A549 (cell line): ENCODE measurements at regions not wholly inside any gene's neighbourhood (a gene's known extent, or its start where the extent isn't known, plus 50 kb on each side); places are given as distances from the start of the nearest gene placed in this dataset.

Experiments
- ATAC-seq, 2 experiments: fragments of 200-7000 bp in 1 of 2; fragments of >200 bp in 1 of 2; cut with Nextera tagmentation in 1 of 2; cut with Tn5 transposase in 1 of 2; 3 replicates each; pipeline versions ENCODE4 v1.8.0 to v1.9.1; 2018 to 2020; ENCODE audit warnings: mild to moderate bottlenecking in 1 of 2, moderate library complexity in 1 of 2
- CTCF ChIA-PET: fragments of 300-600 bp; sonication (Branson Sonifier 250); formaldehyde crosslinking; extraction: SDS; loops from one replicate; lab custom pipeline; 2021; ENCODE audit warnings: antibody characterized with exemption, inconsistent platforms; lab: Yijun Ruan, JAX
- POLR2A ChIA-PET: fragments of 350-600 bp; formaldehyde crosslinking; extraction: SDS; loops from one replicate; lab custom pipeline; 2021; ENCODE audit warnings: antibody characterized with exemption, inconsistent platforms; lab: Yijun Ruan, JAX
- DNase-seq, 2 experiments: peaks; one replicate each; pipeline versions ENCODE4 v3.0.0 to v3.0.0-alpha.2; 2011 to 2016; ENCODE audit warnings: low read depth in 1 of 2, low spot score in 1 of 2
- FAIRE-seq: peaks from 2 replicates; lab custom pipeline; 2011; peaks lifted over from hg19 to GRCh38; lab: Jason Lieb, UNC
- H3K27ac ChIP-seq, 2 experiments: fragments of >200 bp; sonication (Bioruptor Twin); formaldehyde crosslinking; 3 replicates each; pipeline ENCODE4 v1.5.1; 2016 to 2017
- H3K4me1 ChIP-seq: fragments of >200 bp; sonication (Bioruptor Twin); formaldehyde crosslinking; 3 replicates; pipeline ENCODE4 v1.6.1; 2016
- H3K4me2 ChIP-seq: fragments of >200 bp; sonication (Bioruptor Twin); formaldehyde crosslinking; 3 replicates; pipeline ENCODE4 v1.6.1; 2016
- H3K4me3 ChIP-seq: fragments of >200 bp; sonication (Bioruptor Twin); formaldehyde crosslinking; 3 replicates; pipeline ENCODE4 v1.5.1; 2016
- H3K9me3 ChIP-seq: fragments of >200 bp; sonication (Bioruptor Twin); formaldehyde crosslinking; 3 replicates; pipeline ENCODE4 v1.6.1; 2016
- CBX2 ChIP-seq: fragments of 200-600 bp; sonication (generic); IDR thresholded peaks from 2 replicates; pipeline ENCODE4 v1.6.1; 2016; ENCODE audit warnings: low read depth, mild to moderate bottlenecking, borderline replicate concordance
- ESRRA ChIP-seq: fragments of 150-350 bp; IDR thresholded peaks from 2 replicates; pipeline ENCODE4 v1.6.1; 2014; ENCODE audit warnings: mild to moderate bottlenecking, low read length, borderline replicate concordance
- FOSL2 ChIP-seq, 2 experiments: fragments of 450-650 bp in 1 of 2; fragments of >200 bp in 1 of 2; sonication (Bioruptor Twin) in 1 of 2; formaldehyde crosslinking; IDR thresholded peaks; 2 replicates each; pipeline versions ENCODE4 v1.5.0 to v1.6.1; 2016 to 2020; ENCODE audit warnings: mild to moderate bottlenecking in 1 of 2, moderate library complexity in 1 of 2
- FOXS1 ChIP-seq: fragments of 250-450 bp; sonication (Bioruptor Pico); IDR thresholded peaks from 2 replicates; pipeline ENCODE4 v1.5.0; 2020; ENCODE audit warnings: mild to moderate bottlenecking, moderate library complexity
- GATA3 ChIP-seq: IDR thresholded peaks from 2 replicates; pipeline ENCODE4 v1.6.1; 2012; ENCODE audit warnings: borderline replicate concordance
- HDAC2 ChIP-seq: fragments of 200-600 bp; sonication (generic); IDR thresholded peaks from 2 replicates; pipeline ENCODE4 v1.6.1; 2016
- PHF8 ChIP-seq: fragments of 200-600 bp; sonication (generic); IDR thresholded peaks from 2 replicates; pipeline ENCODE4 v1.6.1; 2016; ENCODE audit warnings: low read depth, mild to moderate bottlenecking, antibody characterized with exemption, moderate library complexity, borderline replicate concordance
- RARB ChIP-seq: fragments of 250-450 bp; sonication (Bioruptor Pico); IDR thresholded peaks from 2 replicates; pipeline ENCODE4 v1.8.0; 2021; ENCODE audit warnings: mild to moderate bottlenecking, moderate library complexity
- RFX5 ChIP-seq: fragments of 450-650 bp; IDR thresholded peaks from 2 replicates; pipeline ENCODE4 v1.7.1; 2014; ENCODE audit warnings: antibody characterized with exemption, mild to moderate bottlenecking, moderate library complexity
- TP53 ChIP-seq: fragments of 250-450 bp; sonication (Bioruptor Pico); IDR thresholded peaks from 2 replicates; pipeline ENCODE4 v1.5.0; 2021; ENCODE audit warnings: mild to moderate bottlenecking, moderate library complexity
- WGBS: methylation state at CpG from one replicate; pipeline ENCODE4 v1.1.6; 2017; ENCODE audit errors: missing lambda C conversion rate; 5-methylcytosine and 5-hydroxymethylcytosine counted together
- TF ChIP-seq, protein P1 (sequence below): fragments of >200 bp; sonication (Bioruptor Twin); formaldehyde crosslinking; IDR thresholded peaks from 3 replicates; pipeline ENCODE4 v1.5.1; 2016
- TF ChIP-seq, protein P2 (sequence below): IDR thresholded peaks from 2 replicates; pipeline ENCODE4 v1.6.1; 2012
- TF ChIP-seq, protein P3 (sequence below): fragments of >200 bp; sonication (Bioruptor Twin); formaldehyde crosslinking; IDR thresholded peaks from 3 replicates; pipeline ENCODE4 v1.6.1; 2016
- TF ChIP-seq, protein P4 (sequence below): fragments of 200-600 bp; sonication (generic); IDR thresholded peaks from 2 replicates; pipeline ENCODE4 v1.6.1; 2016; ENCODE audit warnings: antibody characterized with exemption, mild to moderate bottlenecking, moderate library complexity

DNA sequence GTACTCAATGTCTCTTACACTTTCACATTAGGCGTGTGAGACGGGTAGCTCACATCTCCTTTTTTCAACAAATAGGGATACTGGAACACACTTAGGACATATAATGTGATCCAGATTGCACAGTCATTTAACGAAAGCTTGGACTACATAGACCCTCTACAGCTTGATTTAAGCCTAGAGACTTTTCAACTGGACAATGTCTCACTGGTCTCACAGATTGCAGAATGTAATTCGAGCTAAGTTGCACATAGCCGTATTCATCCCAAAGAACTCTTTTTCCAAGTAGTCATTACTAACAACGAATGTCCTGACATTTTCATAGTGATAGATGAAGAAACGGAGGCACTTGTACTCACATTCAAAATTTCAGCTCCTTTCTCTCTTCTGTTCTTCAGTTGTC lies 612.1 kb downstream of the ZEB2 start:
- Histone ChIP-seq H3K9me3 (no peaks in the 10 kb centered on the region), H3K27ac (no peak overlapping the region), H3K4me3 (no peak overlapping the region), H3K4me2 (no peak overlapping the region), H3K4me1 (no peaks in the 10 kb centered on the region)
- 67% methylated on average over 7 of the region's 7 CpGs for WGBS
- ChIA-PET CTCF (interaction anchor here (0.6 kb wide), 1 partner anchor 209 kb away, joined by 3 read pairs; no protein-coding TSS in a partner anchor), POLR2A (no interaction called here)
- FAIRE-seq = no peak
- DNase-seq = no peak
- TF ChIP-seq ESRRA = no peak
- no peak for TF ChIP-seq TP53 (CRISPR knock-in tag)
- no peak for TF ChIP-seq GATA3
- TF ChIP-seq FOXS1 (CRISPR knock-in tag) = no peak
- TF ChIP-seq, protein P1, sequence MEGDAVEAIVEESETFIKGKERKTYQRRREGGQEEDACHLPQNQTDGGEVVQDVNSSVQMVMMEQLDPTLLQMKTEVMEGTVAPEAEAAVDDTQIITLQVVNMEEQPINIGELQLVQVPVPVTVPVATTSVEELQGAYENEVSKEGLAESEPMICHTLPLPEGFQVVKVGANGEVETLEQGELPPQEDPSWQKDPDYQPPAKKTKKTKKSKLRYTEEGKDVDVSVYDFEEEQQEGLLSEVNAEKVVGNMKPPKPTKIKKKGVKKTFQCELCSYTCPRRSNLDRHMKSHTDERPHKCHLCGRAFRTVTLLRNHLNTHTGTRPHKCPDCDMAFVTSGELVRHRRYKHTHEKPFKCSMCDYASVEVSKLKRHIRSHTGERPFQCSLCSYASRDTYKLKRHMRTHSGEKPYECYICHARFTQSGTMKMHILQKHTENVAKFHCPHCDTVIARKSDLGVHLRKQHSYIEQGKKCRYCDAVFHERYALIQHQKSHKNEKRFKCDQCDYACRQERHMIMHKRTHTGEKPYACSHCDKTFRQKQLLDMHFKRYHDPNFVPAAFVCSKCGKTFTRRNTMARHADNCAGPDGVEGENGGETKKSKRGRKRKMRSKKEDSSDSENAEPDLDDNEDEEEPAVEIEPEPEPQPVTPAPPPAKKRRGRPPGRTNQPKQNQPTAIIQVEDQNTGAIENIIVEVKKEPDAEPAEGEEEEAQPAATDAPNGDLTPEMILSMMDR = no peak
- TF ChIP-seq, protein P2, sequence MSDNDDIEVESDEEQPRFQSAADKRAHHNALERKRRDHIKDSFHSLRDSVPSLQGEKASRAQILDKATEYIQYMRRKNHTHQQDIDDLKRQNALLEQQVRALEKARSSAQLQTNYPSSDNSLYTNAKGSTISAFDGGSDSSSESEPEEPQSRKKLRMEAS = no peak
- TF ChIP-seq RFX5 = no peak
- TF ChIP-seq CBX2 = no peak
- no peak for TF ChIP-seq RARB (CRISPR knock-in tag)
- TF ChIP-seq, protein P3, sequence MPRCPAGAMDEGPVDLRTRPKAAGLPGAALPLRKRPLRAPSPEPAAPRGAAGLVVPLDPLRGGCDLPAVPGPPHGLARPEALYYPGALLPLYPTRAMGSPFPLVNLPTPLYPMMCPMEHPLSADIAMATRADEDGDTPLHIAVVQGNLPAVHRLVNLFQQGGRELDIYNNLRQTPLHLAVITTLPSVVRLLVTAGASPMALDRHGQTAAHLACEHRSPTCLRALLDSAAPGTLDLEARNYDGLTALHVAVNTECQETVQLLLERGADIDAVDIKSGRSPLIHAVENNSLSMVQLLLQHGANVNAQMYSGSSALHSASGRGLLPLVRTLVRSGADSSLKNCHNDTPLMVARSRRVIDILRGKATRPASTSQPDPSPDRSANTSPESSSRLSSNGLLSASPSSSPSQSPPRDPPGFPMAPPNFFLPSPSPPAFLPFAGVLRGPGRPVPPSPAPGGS = no peak
- TF ChIP-seq HDAC2 = no peak
- ATAC-seq = no peak

DNA sequence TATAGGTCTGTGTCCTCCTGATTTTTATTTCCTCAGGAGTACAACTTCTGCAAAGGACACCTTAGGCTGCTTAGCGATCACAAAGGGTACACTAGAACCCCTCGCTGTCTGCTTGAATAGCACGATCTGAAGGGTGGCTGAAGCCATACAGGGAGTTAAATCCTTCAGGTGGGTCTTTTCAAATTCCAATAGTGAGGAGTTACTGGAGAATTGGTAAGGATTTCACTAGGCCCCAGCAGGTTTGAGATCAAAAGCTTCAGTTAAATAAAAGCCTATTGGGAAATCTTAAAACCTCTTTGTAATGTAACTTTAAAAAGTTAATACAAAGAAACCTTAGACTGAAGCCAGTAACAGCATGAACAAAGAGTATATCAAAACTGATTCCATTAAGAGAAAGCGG lies 613.1 kb downstream of the ZEB2 start:
- CTCF ChIA-PET = no interaction called here
- 78% methylated on average over 4 of the region's 4 CpGs for WGBS
- POLR2A ChIA-PET = no interaction called here

DNA sequence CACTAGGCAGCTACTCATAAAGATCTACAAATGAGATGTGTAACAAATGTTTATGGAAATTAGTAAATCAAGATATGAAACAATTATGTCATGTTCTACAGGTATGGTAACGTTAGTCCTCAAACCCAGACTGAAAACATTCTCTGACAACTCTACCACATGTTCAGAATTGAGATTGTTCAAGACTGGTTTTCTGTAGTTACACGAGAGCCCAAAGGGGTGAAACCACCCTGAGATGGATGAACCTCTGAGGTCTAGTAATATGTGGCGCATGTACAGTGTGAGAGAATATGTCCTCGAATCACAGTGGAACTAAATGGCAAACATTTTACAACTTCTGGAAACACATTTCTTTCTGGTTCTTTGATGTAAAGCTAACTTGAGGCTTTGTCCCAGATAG lies 614.3 kb downstream of the ZEB2 start:
- Histone ChIP-seq H3K4me3 (no peak overlapping the region), H3K4me1 (no peaks in the 10 kb centered on the region), H3K4me2 (no peak overlapping the region), H3K27ac (no peak overlapping the region), H3K9me3 (no peaks in the 10 kb centered on the region)
- WGBS = 47% methylated on average over 4 of the region's 4 CpGs
- CTCF ChIA-PET = no interaction called here
- DNase-seq (no peak), FAIRE-seq (no peak), ATAC-seq (no peak)
- POLR2A ChIA-PET = no interaction called here
- TF ChIP-seq, protein P3 = no peak

More for the DNA sequence above, 613.1 kb downstream of the ZEB2 start:
- Histone ChIP-seq H3K4me1 (no peaks in the 10 kb centered on the region), H3K4me2 (no peak overlapping the region), H3K9me3 (no peaks in the 10 kb centered on the region), H3K27ac (no peak overlapping the region), H3K4me3 (no peak overlapping the region)
- no peak for DNase-seq
- TF ChIP-seq FOSL2 (IDR thresholded peaks at IDR 0.05) (no peak), FOSL2 (CRISPR knock-in tag; IDR thresholded peaks at IDR 0.05) (no peak), HDAC2 (no peak), PHF8 (no peak)
- TF ChIP-seq, protein P4, sequence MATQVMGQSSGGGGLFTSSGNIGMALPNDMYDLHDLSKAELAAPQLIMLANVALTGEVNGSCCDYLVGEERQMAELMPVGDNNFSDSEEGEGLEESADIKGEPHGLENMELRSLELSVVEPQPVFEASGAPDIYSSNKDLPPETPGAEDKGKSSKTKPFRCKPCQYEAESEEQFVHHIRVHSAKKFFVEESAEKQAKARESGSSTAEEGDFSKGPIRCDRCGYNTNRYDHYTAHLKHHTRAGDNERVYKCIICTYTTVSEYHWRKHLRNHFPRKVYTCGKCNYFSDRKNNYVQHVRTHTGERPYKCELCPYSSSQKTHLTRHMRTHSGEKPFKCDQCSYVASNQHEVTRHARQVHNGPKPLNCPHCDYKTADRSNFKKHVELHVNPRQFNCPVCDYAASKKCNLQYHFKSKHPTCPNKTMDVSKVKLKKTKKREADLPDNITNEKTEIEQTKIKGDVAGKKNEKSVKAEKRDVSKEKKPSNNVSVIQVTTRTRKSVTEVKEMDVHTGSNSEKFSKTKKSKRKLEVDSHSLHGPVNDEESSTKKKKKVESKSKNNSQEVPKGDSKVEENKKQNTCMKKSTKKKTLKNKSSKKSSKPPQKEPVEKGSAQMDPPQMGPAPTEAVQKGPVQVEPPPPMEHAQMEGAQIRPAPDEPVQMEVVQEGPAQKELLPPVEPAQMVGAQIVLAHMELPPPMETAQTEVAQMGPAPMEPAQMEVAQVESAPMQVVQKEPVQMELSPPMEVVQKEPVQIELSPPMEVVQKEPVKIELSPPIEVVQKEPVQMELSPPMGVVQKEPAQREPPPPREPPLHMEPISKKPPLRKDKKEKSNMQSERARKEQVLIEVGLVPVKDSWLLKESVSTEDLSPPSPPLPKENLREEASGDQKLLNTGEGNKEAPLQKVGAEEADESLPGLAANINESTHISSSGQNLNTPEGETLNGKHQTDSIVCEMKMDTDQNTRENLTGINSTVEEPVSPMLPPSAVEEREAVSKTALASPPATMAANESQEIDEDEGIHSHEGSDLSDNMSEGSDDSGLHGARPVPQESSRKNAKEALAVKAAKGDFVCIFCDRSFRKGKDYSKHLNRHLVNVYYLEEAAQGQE = no peak
- no peak for ATAC-seq
- FAIRE-seq = no peak
